ENCODE measurements at regions not wholly inside any gene's neighbourhood (a gene's known extent, or its start where the extent isn't known, plus 50 kb on each side); places are given as distances from the start of the nearest gene placed in this dataset.
A peak's percentile ranks its signal among the peaks of the same experiment; 100 is the strongest.

- ATAC-seq (peak; percentile 20 to 62), DNase-seq (ENCODE audit: low spot score) (no peak)
- Mint-ChIP-seq H3K27me3 (peaks cover 18 to 21% of the 10 kb centered on the region in 2 donors), H3K27ac (no peak overlapping the region), H3K9me3 (no peaks in the 10 kb centered on the region), H3K36me3 (no peaks in the 10 kb centered on the region), H3K4me3 (no peak overlapping the region), H3K4me1 (ENCODE audit: low read depth in 2 of 2) (peaks cover 11% of the 10 kb centered on the region in 2 donors)
These were observed 72.9 kb upstream of the DSP start for GRCh38 chr6:7468382-7469081.

GRCh38 chr6:7469696-7470095 lies 71.8 kb upstream of the DSP start:
- H3K4me1 Mint-ChIP-seq (ENCODE audit: low read depth in 2 of 2): peaks cover 11% of the 10 kb centered on the region in 2 donors
- peaks cover 18 to 21% of the 10 kb centered on the region in 2 donors for H3K27me3 Mint-ChIP-seq
- H3K27ac Mint-ChIP-seq: no peak overlapping the region
- no peaks in the 10 kb centered on the region for H3K9me3 Mint-ChIP-seq
- ATAC-seq (no peak), DNase-seq (ENCODE audit: low spot score) (no peak)
- H3K36me3 Mint-ChIP-seq: no peaks in the 10 kb centered on the region
- no peak overlapping the region for H3K4me3 Mint-ChIP-seq

GRCh38 chr6:7471171-7471570 lies 70.3 kb upstream of the DSP start:
- H3K27ac Mint-ChIP-seq: no peak overlapping the region
- ATAC-seq (peak in 1 of 2 donors; percentile 44), DNase-seq (ENCODE audit: low spot score) (no peak)
- H3K4me1 Mint-ChIP-seq (ENCODE audit: low read depth in 2 of 2): peaks cover 11% of the 10 kb centered on the region in 2 donors
- no peaks in the 10 kb centered on the region for H3K9me3 Mint-ChIP-seq
- peaks cover 16 to 21% of the 10 kb centered on the region in 2 donors for H3K27me3 Mint-ChIP-seq
- H3K4me3 Mint-ChIP-seq: no peak overlapping the region
- H3K36me3 Mint-ChIP-seq: no peaks in the 10 kb centered on the region

- Mint-ChIP-seq H3K4me3 (no peak overlapping the region), H3K27ac (no peak overlapping the region), H3K36me3 (no peaks in the 10 kb centered on the region), H3K4me1 (ENCODE audit: low read depth in 2 of 2) (peaks cover 3 to 6% of the 10 kb centered on the region in 2 donors), H3K9me3 (no peaks in the 10 kb centered on the region), H3K27me3 (peaks cover 8 to 11% of the 10 kb centered on the region in 2 donors)
- ATAC-seq (no peak), DNase-seq (ENCODE audit: low spot score) (no peak)
These were observed 67.4 kb upstream of the DSP start for GRCh38 chr6:7473805-7474719.

- no peak for ATAC-seq
These were observed 66.4 kb upstream of the DSP start for GRCh38 chr6:7475081-7475480.

GRCh38 chr6:7479801-7480266 lies 61.6 kb upstream of the DSP start:
- Mint-ChIP-seq H3K4me3 (no peak overlapping the region), H3K9me3 (no peaks in the 10 kb centered on the region), H3K27ac (no peak overlapping the region), H3K4me1 (ENCODE audit: low read depth in 2 of 2) (no peaks in the 10 kb centered on the region), H3K36me3 (no peaks in the 10 kb centered on the region), H3K27me3 (peaks cover 5 to 6% of the 10 kb centered on the region in 2 donors)
- DNase-seq (ENCODE audit: low spot score) (no peak), ATAC-seq (no peak)

More at GRCh38 chr6:7475081-7475480, 66.4 kb upstream of the DSP start:
- no peak overlapping the region for H3K27ac Mint-ChIP-seq
- no peaks in the 10 kb centered on the region for H3K9me3 Mint-ChIP-seq
- H3K36me3 Mint-ChIP-seq: no peaks in the 10 kb centered on the region
- DNase-seq (ENCODE audit: low spot score): no peak
- peaks cover 6 to 11% of the 10 kb centered on the region in 2 donors for H3K27me3 Mint-ChIP-seq
- H3K4me3 Mint-ChIP-seq: no peak overlapping the region
- peaks cover 3 to 6% of the 10 kb centered on the region in 2 donors for H3K4me1 Mint-ChIP-seq (ENCODE audit: low read depth in 2 of 2)

GRCh38 chr6:7484666-7485065 lies 56.8 kb upstream of the DSP start:
- Mint-ChIP-seq H3K4me1 (ENCODE audit: low read depth in 2 of 2) (no peaks in the 10 kb centered on the region), H3K4me3 (no peak overlapping the region), H3K27ac (no peak overlapping the region), H3K27me3 (peaks cover 8 to 14% of the 10 kb centered on the region in 2 donors), H3K36me3 (no peaks in the 10 kb centered on the region), H3K9me3 (no peaks in the 10 kb centered on the region)
- ATAC-seq: no peak
- no peak for DNase-seq (ENCODE audit: low spot score)

GRCh38 chr6:7486951-7487350 lies 54.5 kb upstream of the DSP start:
- Mint-ChIP-seq H3K9me3 (no peaks in the 10 kb centered on the region), H3K4me3 (no peak overlapping the region), H3K4me1 (ENCODE audit: low read depth in 2 of 2) (no peaks in the 10 kb centered on the region), H3K36me3 (no peaks in the 10 kb centered on the region), H3K27me3 (peaks cover 9 to 21% of the 10 kb centered on the region in 2 donors), H3K27ac (no peak overlapping the region)
- ATAC-seq (no peak), DNase-seq (ENCODE audit: low spot score) (no peak)

GRCh38 chr6:7488494-7488893 lies 53.0 kb upstream of the DSP start:
- H3K27me3 Mint-ChIP-seq: peaks cover 20 to 36% of the 10 kb centered on the region in 2 donors
- ATAC-seq: no peak
- H3K9me3 Mint-ChIP-seq: no peaks in the 10 kb centered on the region
- no peak overlapping the region for H3K27ac Mint-ChIP-seq
- H3K4me3 Mint-ChIP-seq: no peak overlapping the region
- no peaks in the 10 kb centered on the region for H3K4me1 Mint-ChIP-seq (ENCODE audit: low read depth in 2 of 2)
- no peak for DNase-seq (ENCODE audit: low spot score)
- H3K36me3 Mint-ChIP-seq: no peaks in the 10 kb centered on the region

- H3K36me3 Mint-ChIP-seq: no peaks in the 10 kb centered on the region
- ATAC-seq (no peak), DNase-seq (ENCODE audit: low spot score) (no peak)
- no peak overlapping the region for H3K27ac Mint-ChIP-seq
- peaks cover 24 to 42% of the 10 kb centered on the region in 2 donors for H3K27me3 Mint-ChIP-seq
- no peaks in the 10 kb centered on the region for H3K4me1 Mint-ChIP-seq (ENCODE audit: low read depth in 2 of 2)
- H3K9me3 Mint-ChIP-seq: no peaks in the 10 kb centered on the region
- no peak overlapping the region for H3K4me3 Mint-ChIP-seq
These were observed 52.1 kb upstream of the DSP start for GRCh38 chr6:7489376-7489775.
